HG03175 (cell line): ENCODE measurements at regions not wholly inside any gene's neighbourhood (a gene's known extent, or its start where the extent isn't known, plus 50 kb on each side); places are given as distances from the start of the nearest gene placed in this dataset.
"Not testable (repeated sequence)": the region's sequence is repeated elsewhere in the genome, so short reads cannot be mapped to it uniquely, and the experiment has no call there.

Source experiments
- ATAC-seq: cut with Tn5 transposase; IDR thresholded peaks from one replicate; pipeline ENCODE4 v1.9.1; 2021; ENCODE audit warnings: mild to moderate bottlenecking, moderate library complexity; ENCODE audit not compliant: unreplicated experiment

GRCh38 chr4:38278255-38278654 is 318.1 kb downstream of the PTTG2 start:
- ATAC-seq: no peak

GRCh38 chr4:38279077-38279476 is 318.9 kb downstream of the PTTG2 start:
- no peak for ATAC-seq

GRCh38 chr4:38279650-38280322 is 319.6 kb downstream of the PTTG2 start:
- no peak for ATAC-seq

- no peak for ATAC-seq
Measured at GRCh38 chr4:38280323-38280706, 320.1 kb downstream of the PTTG2 start.

GRCh38 chr4:38281371-38282071 is 321.3 kb downstream of the PTTG2 start:
- no peak for ATAC-seq

- ATAC-seq: no peak
Measured at GRCh38 chr4:38283724-38284123, 323.5 kb downstream of the PTTG2 start.

- no peak for ATAC-seq
Measured at GRCh38 chr4:38284294-38285030, 324.3 kb downstream of the PTTG2 start.

GRCh38 chr4:38287101-38287851 is 327.1 kb downstream of the PTTG2 start:
- no peak for ATAC-seq

- no peak for ATAC-seq
Measured at GRCh38 chr4:38289553-38289952, 329.4 kb downstream of the PTTG2 start.

- ATAC-seq: no peak
Measured at GRCh38 chr4:38290366-38290765, 330.2 kb downstream of the PTTG2 start.

GRCh38 chr4:38290914-38291313 is 330.7 kb downstream of the PTTG2 start:
- no peak for ATAC-seq

- ATAC-seq: no peak
Measured at GRCh38 chr4:38292529-38292928, 332.3 kb downstream of the PTTG2 start.

GRCh38 chr4:38294238-38294637 is 334.0 kb downstream of the PTTG2 start:
- ATAC-seq: no peak

- ATAC-seq: no peak
Measured at GRCh38 chr4:38297061-38297460, 336.9 kb downstream of the PTTG2 start.

- ATAC-seq: no peak
Measured at GRCh38 chr4:38298868-38299713, 338.9 kb downstream of the PTTG2 start.

GRCh38 chr4:38302910-38303309 is 342.7 kb downstream of the PTTG2 start:
- ATAC-seq: no peak

GRCh38 chr4:38304460-38304859 is 344.3 kb downstream of the PTTG2 start:
- ATAC-seq: not testable (repeated sequence)

GRCh38 chr4:38306482-38307071 is 346.4 kb downstream of the PTTG2 start:
- peak; percentile 51 for ATAC-seq

- no peak for ATAC-seq
Measured at GRCh38 chr4:38308728-38309311, 348.6 kb downstream of the PTTG2 start.

GRCh38 chr4:38309471-38309870 is 349.3 kb downstream of the PTTG2 start:
- ATAC-seq: no peak
